GM13977 (cell line): ENCODE measurements at regions not wholly inside any gene's neighbourhood (a gene's known extent, or its start where the extent isn't known, plus 50 kb on each side); places are given as distances from the start of the nearest gene placed in this dataset.

Source experiments
- DNase-seq: peaks from one replicate; pipeline ENCODE4 v3.0.0; 2012; ENCODE audit warnings: low spot score
- in situ Hi-C: fragments of 300-500 bp; cut with MboI; formaldehyde crosslinking; loops from one replicate; pipeline ENCODE4 v1.12.0; 2022; ENCODE audit warnings: low sequenced_read_pairs, low pct_unique_long_range_greater_than_20kb, mixed read lengths, inconsistent platforms; ENCODE audit not compliant: unreplicated experiment
- TF ChIP-seq, protein P1 (sequence below): IDR thresholded peaks from 2 replicates; pipeline ENCODE4 v1.5.1; 2012; ENCODE audit warnings: mild to moderate bottlenecking, control low read depth; ENCODE audit not compliant: insufficient read depth; ENCODE audit errors: extremely low read depth, missing control alignments

DNA sequence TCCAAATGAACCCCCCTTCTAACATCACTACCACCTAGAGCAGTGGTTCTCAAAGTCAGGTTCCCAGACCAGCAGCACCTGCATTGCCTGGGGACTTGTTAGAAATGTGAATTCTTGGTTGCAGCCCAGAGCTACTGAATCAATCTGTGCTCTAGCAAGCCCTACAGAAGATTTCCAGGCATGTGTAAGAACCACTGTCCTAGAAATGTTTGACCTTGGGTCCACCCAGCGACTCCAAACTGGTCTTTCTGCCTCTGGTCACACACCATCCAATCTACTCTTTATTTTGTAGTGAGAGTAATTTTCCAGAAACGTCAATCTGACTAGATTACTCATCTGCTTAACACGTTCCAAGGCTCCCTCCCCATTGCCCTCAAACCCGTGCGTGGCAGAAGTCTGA is 169.9 kb downstream of the HAPSTR1 start:
- TF ChIP-seq, protein P1, sequence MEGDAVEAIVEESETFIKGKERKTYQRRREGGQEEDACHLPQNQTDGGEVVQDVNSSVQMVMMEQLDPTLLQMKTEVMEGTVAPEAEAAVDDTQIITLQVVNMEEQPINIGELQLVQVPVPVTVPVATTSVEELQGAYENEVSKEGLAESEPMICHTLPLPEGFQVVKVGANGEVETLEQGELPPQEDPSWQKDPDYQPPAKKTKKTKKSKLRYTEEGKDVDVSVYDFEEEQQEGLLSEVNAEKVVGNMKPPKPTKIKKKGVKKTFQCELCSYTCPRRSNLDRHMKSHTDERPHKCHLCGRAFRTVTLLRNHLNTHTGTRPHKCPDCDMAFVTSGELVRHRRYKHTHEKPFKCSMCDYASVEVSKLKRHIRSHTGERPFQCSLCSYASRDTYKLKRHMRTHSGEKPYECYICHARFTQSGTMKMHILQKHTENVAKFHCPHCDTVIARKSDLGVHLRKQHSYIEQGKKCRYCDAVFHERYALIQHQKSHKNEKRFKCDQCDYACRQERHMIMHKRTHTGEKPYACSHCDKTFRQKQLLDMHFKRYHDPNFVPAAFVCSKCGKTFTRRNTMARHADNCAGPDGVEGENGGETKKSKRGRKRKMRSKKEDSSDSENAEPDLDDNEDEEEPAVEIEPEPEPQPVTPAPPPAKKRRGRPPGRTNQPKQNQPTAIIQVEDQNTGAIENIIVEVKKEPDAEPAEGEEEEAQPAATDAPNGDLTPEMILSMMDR, result no peak
- in situ Hi-C loops, result no loop called here
- no peak for DNase-seq

DNA sequence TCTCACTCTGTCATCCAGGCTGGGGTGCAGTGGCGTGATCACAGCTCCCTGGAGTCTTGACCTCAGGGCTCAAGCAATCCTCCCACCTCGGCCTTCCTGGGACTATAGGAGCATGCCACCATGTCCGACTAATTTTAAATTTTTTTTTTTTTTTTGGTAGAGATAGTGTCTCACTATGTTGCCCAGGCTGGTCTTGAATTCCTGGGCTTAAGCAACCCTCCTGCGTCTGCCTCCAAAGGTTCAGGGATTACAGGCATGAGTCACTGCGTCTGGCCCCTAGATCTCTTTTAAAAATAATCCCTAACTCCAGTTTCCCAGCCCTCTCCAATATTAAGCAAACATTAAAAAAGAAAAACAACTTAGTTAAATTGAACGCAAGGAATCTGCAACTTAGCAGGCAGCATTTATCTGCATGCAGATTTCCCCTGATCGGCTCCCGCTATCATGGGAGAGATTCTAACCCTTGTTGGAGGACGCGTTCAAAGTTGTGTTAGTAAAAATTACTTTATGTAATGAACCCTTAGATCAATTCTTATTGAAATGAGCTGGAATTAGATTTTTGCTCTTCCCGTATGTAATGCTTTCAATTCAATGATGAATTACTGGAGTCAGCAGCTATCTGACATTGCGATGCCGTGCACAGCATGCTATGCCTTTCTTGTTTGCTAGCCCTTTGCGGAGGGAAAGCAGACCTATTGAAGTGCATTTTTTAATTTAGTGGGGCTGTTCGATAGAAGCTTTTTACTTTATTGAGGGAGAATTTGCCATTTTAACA is 171.7 kb downstream of the HAPSTR1 start:
- no peak for DNase-seq
- TF ChIP-seq, protein P1, result no peak
- in situ Hi-C loops, result no loop called here

DNA sequence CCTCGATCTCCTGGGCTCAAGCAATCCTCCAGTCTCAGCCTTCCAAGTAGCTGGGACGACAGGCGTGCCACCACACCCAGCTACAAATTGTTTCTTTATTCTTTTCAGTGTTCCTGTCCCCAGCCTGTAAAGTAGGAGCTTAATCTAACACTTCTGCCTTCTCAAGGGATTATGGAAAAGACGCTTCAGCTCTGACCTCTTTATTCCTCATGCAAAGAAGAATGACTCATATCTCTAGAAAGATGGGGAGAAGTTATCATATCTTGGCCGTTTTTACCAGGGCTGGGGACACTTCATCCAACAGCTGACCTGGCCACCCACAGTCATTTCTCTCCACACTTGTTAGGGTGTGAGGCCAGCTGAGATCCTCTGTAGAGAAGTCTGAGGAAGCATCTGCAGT is 172.6 kb downstream of the HAPSTR1 start:
- in situ Hi-C loops, result no loop called here
- no peak for DNase-seq
- TF ChIP-seq, protein P1, result no peak

DNA sequence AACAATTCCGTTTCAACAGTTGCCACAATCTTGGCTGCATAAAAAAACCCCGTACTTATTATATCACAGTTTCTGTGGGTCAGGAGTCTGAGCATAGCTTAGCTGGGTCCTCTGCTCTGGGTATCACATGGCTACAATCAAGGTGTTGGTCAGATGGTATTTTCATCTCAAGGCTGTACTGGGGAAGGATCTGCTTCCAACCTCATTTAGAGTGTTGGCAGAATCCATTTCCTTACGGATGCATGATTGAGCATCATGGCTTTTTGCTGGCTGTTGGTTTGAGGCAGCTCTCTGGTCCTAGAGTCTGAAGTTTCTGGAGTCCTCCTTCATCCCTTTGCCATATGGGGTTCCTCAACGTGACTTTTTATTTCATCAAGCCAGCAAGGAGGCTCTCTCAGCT is 177.0 kb downstream of the HAPSTR1 start:
- DNase-seq, result no peak
- TF ChIP-seq, protein P1, result no peak
- in situ Hi-C loops, result no loop called here

DNA sequence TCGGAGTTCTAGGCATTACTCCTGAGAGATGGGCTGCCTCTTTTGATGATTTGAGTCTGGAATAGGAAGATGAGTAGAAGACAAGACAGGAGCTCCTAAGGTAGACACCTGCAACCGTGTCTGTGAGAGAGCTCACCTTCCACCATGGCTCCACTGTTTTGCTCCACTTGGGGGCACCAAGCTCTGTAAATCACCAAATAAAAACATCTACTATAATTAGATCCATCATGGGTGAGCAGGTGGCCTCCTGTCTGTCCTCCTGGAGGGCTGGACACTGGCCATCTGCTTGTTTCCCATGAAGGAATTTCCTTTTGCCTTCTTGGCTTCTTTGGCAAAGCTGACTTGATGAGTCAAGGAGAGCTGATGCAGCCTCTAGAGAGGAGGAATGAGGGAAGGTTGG is 179.0 kb downstream of the HAPSTR1 start:
- TF ChIP-seq, protein P1, result no peak
- no peak for DNase-seq
- in situ Hi-C loops, result no loop called here

DNA sequence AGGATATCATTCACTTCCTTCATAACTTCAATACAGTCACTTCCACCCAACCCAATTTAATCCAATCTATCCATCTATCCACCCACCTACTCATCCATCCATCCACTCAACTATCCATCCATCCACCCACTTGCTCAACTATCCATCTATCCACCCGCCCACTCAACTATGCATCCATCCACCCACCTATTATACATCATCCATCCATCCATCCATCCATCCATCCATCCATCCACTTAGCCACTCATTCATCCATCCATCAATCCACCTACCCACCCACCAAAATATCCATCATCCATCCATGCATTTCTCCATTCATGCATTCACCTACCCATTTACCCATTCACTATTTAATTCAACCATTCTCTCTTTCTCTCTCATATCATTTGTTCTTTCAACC is 179.5 kb downstream of the HAPSTR1 start:
- in situ Hi-C loops, result no loop called here
- TF ChIP-seq, protein P1, result no peak
- no peak for DNase-seq
